ENCODE measurements at regions not wholly inside any gene's neighbourhood (a gene's known extent, or its start where the extent isn't known, plus 50 kb on each side); places are given as distances from the start of the nearest gene placed in this dataset.

GRCh38 chr5:164614707-164615106 lies 1109.3 kb downstream of the MAT2B start:
- TF ChIP-seq CTCF (IDR thresholded peaks at IDR 0.05 in 4 of 5, conservative IDR thresholded peaks at IDR 0.05 in 1 of 5) (no peak), POLR2A (IDR thresholded peaks at IDR 0.05) (no peak)

Data from gastrocnemius medialis (tissue), 4 donors.